Caco-2 (cell line): ENCODE measurements at regions not wholly inside any gene's neighbourhood (a gene's known extent, or its start where the extent isn't known, plus 50 kb on each side); places are given as distances from the start of the nearest gene placed in this dataset.

ENCODE experiments used
- BruUV-seq: library from RNA; stranded (reverse); fragments of 400-500 nt; replicated peaks from 2 replicates; lab custom pipeline; 2021; lab: Mats Ljungman, UMichigan
- CTCF ChIA-PET: fragments of 300-600 bp; sonication (Branson Sonifier 250); formaldehyde crosslinking; loops from one replicate; lab custom pipeline; 2022; ENCODE audit warnings: antibody characterized with exemption; lab: Charles Lee
- POLR2A ChIA-PET: fragments of 300-600 bp; sonication (Branson Sonifier 250); formaldehyde crosslinking; loops from one replicate; lab custom pipeline; 2022; ENCODE audit warnings: antibody characterized with exemption; lab: Charles Lee
- DNase-seq, 2 experiments: peaks; one replicate each; pipeline versions ENCODE4 v3.0.0 to v3.0.0-alpha.2; 2020 to 2022
- H3K27me3 ChIP-seq: replicated peaks from 2 replicates; pipeline ENCODE4 v1.6.0; 2011; ENCODE audit warnings: low read length; ENCODE audit not compliant: control insufficient read depth, insufficient read depth
- H3K36me3 ChIP-seq: 2 replicates; pipeline ENCODE4 v1.5.1; 2011; ENCODE audit warnings: low read length; ENCODE audit not compliant: control insufficient read depth, insufficient read depth
- H3K4me1 ChIP-seq: fragments of 250-450 bp; sonication (Bioruptor Pico); 2 replicates; pipeline ENCODE4 v1.5.1; 2020; ENCODE audit warnings: mild to moderate bottlenecking
- H3K4me3 ChIP-seq: 2 replicates; pipeline ENCODE4 v1.5.1; 2011; ENCODE audit warnings: low read depth, mild to moderate bottlenecking, control low read depth, low read length
- H3K9me3 ChIP-seq: fragments of 250-450 bp; sonication (Bioruptor Pico); 2 replicates; pipeline ENCODE4 v1.5.1; 2020; ENCODE audit warnings: mild to moderate bottlenecking, moderate library complexity
- H3K27ac Mint-ChIP-seq: one replicate; pipeline ENCODE4 v1.8.0; 2022; ENCODE audit warnings: mixed read lengths; ENCODE audit not compliant: unreplicated experiment
- H3K27me3 Mint-ChIP-seq: one replicate; pipeline ENCODE4 v1.8.0; 2022; ENCODE audit warnings: mixed read lengths; ENCODE audit not compliant: insufficient read depth, unreplicated experiment
- H3K36me3 Mint-ChIP-seq: one replicate; pipeline ENCODE4 v1.8.0; 2022; ENCODE audit warnings: mild to moderate bottlenecking, mixed read lengths; ENCODE audit not compliant: insufficient read depth, unreplicated experiment
- H3K4me1 Mint-ChIP-seq: one replicate; pipeline ENCODE4 v1.8.0; 2022; ENCODE audit warnings: low read depth, mixed read lengths; ENCODE audit not compliant: unreplicated experiment
- H3K4me3 Mint-ChIP-seq: one replicate; pipeline ENCODE4 v1.8.0; 2022; ENCODE audit warnings: mild to moderate bottlenecking, moderate library complexity, mixed read lengths; ENCODE audit not compliant: unreplicated experiment
- H3K9me3 Mint-ChIP-seq: one replicate; pipeline ENCODE4 v1.8.0; 2022; ENCODE audit warnings: mixed read lengths; ENCODE audit not compliant: unreplicated experiment
- intact Hi-C: fragments of 100-400 bp; cut with micrococcal nuclease; formaldehyde crosslinking; loops from one replicate; pipeline ENCODE4 v1.10.0; 2022; ENCODE audit not compliant: unreplicated experiment
- TF ChIP-seq, protein P1 (sequence below), 2 experiments: fragments of 200-600 bp in 1 of 2; IDR thresholded peaks; 1 replicate in 1 of 2; 2 replicates in 1 of 2; pipeline versions ENCODE4 v1.5.1 to v1.8.0; 2011 to 2022; ENCODE audit warnings: antibody characterized with exemption in 1 of 2, control low read depth in 1 of 2, inconsistent platforms in 1 of 2, low read depth in 1 of 2, low read length in 1 of 2, mild to moderate bottlenecking in 1 of 2, moderate library complexity in 1 of 2; ENCODE audit not compliant: insufficient read depth in 1 of 2, severe bottlenecking in 1 of 2, unreplicated experiment in 1 of 2

DNA sequence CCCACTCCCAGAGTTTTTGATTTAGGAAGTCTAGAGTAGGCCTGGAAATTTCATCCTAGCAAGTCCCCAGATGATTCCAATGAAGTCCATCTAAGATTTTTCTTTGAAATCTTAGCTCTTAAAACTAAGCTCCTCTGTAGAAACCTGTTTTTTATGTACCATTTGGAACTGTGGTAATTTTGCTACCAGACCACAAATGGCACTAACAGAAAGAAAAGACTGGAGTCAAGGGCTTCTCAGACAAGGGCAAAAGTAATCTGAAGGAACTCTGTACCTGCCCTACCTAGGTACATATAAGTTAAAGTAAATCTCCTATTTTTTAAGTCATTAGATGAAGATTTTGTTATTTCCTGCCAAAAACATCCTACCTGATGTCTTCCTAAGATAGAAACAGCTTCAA, 155.0 kb upstream of the HTR1E start:
- Mint-ChIP-seq H3K9me3 (no peaks in the 10 kb centered on the region), H3K4me1 (peaks cover 11% of the 10 kb centered on the region), H3K27ac (no peak overlapping the region), H3K27me3 (no peaks in the 10 kb centered on the region), H3K36me3 (no peaks in the 10 kb centered on the region), H3K4me3 (no peak overlapping the region)
- no peaks in the 10 kb centered on the region for H3K9me3 ChIP-seq
- CTCF ChIA-PET, result no interaction called here
- no peaks in the 10 kb centered on the region for H3K27me3 ChIP-seq
- intact Hi-C loops, result no loop called here
- TF ChIP-seq, protein P1, sequence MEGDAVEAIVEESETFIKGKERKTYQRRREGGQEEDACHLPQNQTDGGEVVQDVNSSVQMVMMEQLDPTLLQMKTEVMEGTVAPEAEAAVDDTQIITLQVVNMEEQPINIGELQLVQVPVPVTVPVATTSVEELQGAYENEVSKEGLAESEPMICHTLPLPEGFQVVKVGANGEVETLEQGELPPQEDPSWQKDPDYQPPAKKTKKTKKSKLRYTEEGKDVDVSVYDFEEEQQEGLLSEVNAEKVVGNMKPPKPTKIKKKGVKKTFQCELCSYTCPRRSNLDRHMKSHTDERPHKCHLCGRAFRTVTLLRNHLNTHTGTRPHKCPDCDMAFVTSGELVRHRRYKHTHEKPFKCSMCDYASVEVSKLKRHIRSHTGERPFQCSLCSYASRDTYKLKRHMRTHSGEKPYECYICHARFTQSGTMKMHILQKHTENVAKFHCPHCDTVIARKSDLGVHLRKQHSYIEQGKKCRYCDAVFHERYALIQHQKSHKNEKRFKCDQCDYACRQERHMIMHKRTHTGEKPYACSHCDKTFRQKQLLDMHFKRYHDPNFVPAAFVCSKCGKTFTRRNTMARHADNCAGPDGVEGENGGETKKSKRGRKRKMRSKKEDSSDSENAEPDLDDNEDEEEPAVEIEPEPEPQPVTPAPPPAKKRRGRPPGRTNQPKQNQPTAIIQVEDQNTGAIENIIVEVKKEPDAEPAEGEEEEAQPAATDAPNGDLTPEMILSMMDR (IDR thresholded peaks at IDR 0.05; ENCODE audit: insufficient read depth in 1 of 2, low read depth in 1 of 2, low read length in 1 of 2, severe bottlenecking in 1 of 2, unreplicated experiment in 1 of 2), result no peak
- H3K4me3 ChIP-seq, result no peak overlapping the region
- H3K36me3 ChIP-seq, result no peaks in the 10 kb centered on the region
- peaks cover 17% of the 10 kb centered on the region for H3K4me1 ChIP-seq
- POLR2A ChIA-PET, result no interaction called here
- no TSS peak for BruUV-seq
- DNase-seq, result no peak

DNA sequence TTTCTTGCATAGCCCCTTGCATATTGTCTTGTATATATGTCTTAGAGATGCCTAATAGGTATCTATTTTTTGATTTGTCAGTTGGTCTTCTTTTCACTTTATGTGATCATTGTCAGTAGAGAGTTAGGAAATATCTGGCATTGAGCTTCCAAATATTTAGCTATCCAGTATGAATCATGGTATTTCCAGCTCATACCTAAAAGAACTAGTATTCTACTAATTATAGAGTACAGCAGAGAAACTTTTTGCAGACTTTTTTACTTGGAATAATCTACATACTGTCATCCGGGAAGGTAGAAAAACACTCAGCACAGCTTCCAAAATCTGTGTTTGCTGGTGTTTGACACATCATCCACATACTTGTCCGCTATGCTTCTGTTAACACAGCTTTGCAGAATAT, 156.4 kb upstream of the HTR1E start:
- no peaks in the 10 kb centered on the region for H3K9me3 Mint-ChIP-seq
- peaks cover 8% of the 10 kb centered on the region for H3K4me1 Mint-ChIP-seq
- no TSS peak for BruUV-seq
- H3K4me3 Mint-ChIP-seq, result no peak overlapping the region
- CTCF ChIA-PET, result no interaction called here
- no peak overlapping the region for H3K27ac Mint-ChIP-seq
- no peak for DNase-seq
- Histone ChIP-seq H3K36me3 (no peaks in the 10 kb centered on the region), H3K9me3 (no peaks in the 10 kb centered on the region), H3K4me3 (no peak overlapping the region), H3K27me3 (no peaks in the 10 kb centered on the region), H3K4me1 (peaks cover 13% of the 10 kb centered on the region)
- no peaks in the 10 kb centered on the region for H3K27me3 Mint-ChIP-seq
- no peaks in the 10 kb centered on the region for H3K36me3 Mint-ChIP-seq
- intact Hi-C loops, result no loop called here
- TF ChIP-seq, protein P1 (IDR thresholded peaks at IDR 0.05; ENCODE audit: insufficient read depth in 1 of 2, low read depth in 1 of 2, low read length in 1 of 2, severe bottlenecking in 1 of 2, unreplicated experiment in 1 of 2), result no peak
- POLR2A ChIA-PET, result no interaction called here

GRCh38 chr6:86775893-86776292, 161.4 kb upstream of the HTR1E start:
- H3K4me3 Mint-ChIP-seq, result no peak overlapping the region
- no peak overlapping the region for H3K27ac Mint-ChIP-seq
- DNase-seq, result no peak
- Histone ChIP-seq H3K36me3 (no peaks in the 10 kb centered on the region), H3K27me3 (no peaks in the 10 kb centered on the region), H3K4me1 (no peaks in the 10 kb centered on the region), H3K9me3 (no peaks in the 10 kb centered on the region), H3K4me3 (no peak overlapping the region)
- CTCF ChIA-PET, result no interaction called here
- intact Hi-C loops, result no loop called here
- no peaks in the 10 kb centered on the region for H3K36me3 Mint-ChIP-seq
- TF ChIP-seq, protein P1 (IDR thresholded peaks at IDR 0.05; ENCODE audit: insufficient read depth in 1 of 2, low read depth in 1 of 2, low read length in 1 of 2, severe bottlenecking in 1 of 2, unreplicated experiment in 1 of 2), result no peak
- H3K4me1 Mint-ChIP-seq, result no peaks in the 10 kb centered on the region
- H3K9me3 Mint-ChIP-seq, result no peaks in the 10 kb centered on the region
- POLR2A ChIA-PET, result no interaction called here
- BruUV-seq, result no TSS peak
- H3K27me3 Mint-ChIP-seq, result peaks cover 2% of the 10 kb centered on the region
